WERI-Rb-1 (cell line): ENCODE measurements at regions not wholly inside any gene's neighbourhood (a gene's known extent, or its start where the extent isn't known, plus 50 kb on each side); places are given as distances from the start of the nearest gene placed in this dataset.

ENCODE experiments used
- DNase-seq: peaks from one replicate; pipeline ENCODE4 v3.0.0-alpha.2; 2020
- H3K27ac ChIP-seq: fragments of 250-450 bp; sonication (Bioruptor Pico); 2 replicates; pipeline ENCODE4 v1.5.1; 2020; ENCODE audit warnings: mild to moderate bottlenecking, moderate library complexity
- H3K27me3 ChIP-seq: fragments of 250-450 bp; sonication (Bioruptor Pico); 2 replicates; pipeline ENCODE4 v1.5.1; 2021; ENCODE audit warnings: mild to moderate bottlenecking, low read depth, moderate library complexity; ENCODE audit not compliant: insufficient read depth, severe bottlenecking
- H3K36me3 ChIP-seq: fragments of 250-450 bp; sonication (Bioruptor Pico); 2 replicates; pipeline ENCODE4 v1.5.1; 2020; ENCODE audit warnings: mild to moderate bottlenecking, moderate library complexity
- H3K4me3 ChIP-seq: 2 replicates; pipeline ENCODE4 v1.5.1; 2011; ENCODE audit warnings: low read depth, mild to moderate bottlenecking, control low read depth, low read length
- H3K9me3 ChIP-seq: fragments of 250-450 bp; sonication (Bioruptor Pico); 2 replicates; pipeline ENCODE4 v1.5.1; 2021; ENCODE audit warnings: mild to moderate bottlenecking, moderate library complexity; ENCODE audit not compliant: severe bottlenecking
- CTCF ChIP-seq: IDR thresholded peaks from 2 replicates; pipeline ENCODE4 v1.5.1; 2011; ENCODE audit warnings: low read depth, mild to moderate bottlenecking, control low read depth, inconsistent platforms, low read length

- no peak overlapping the region for H3K27ac ChIP-seq
- DNase-seq: no peak
- no peaks in the 10 kb centered on the region for H3K9me3 ChIP-seq
- TF ChIP-seq CTCF: no peak
- H3K4me3 ChIP-seq: no peak overlapping the region
- no peaks in the 10 kb centered on the region for H3K36me3 ChIP-seq
- H3K27me3 ChIP-seq: no peaks in the 10 kb centered on the region
Measured at GRCh38 chr7:124452186-124452585, 313.4 kb downstream of the GPR37 start.

GRCh38 chr7:124449896-124450295 is 315.7 kb downstream of the GPR37 start:
- TF ChIP-seq CTCF: no peak
- H3K27me3 ChIP-seq: no peaks in the 10 kb centered on the region

GRCh38 chr7:124444696-124445480 is 320.7 kb downstream of the GPR37 start:
- H3K27ac ChIP-seq: no peak overlapping the region
- no peak for DNase-seq
- no peak for TF ChIP-seq CTCF
- no peaks in the 10 kb centered on the region for H3K36me3 ChIP-seq
- H3K9me3 ChIP-seq: no peaks in the 10 kb centered on the region
- no peak overlapping the region for H3K4me3 ChIP-seq
- no peaks in the 10 kb centered on the region for H3K27me3 ChIP-seq

More at GRCh38 chr7:124449896-124450295, 315.7 kb downstream of the GPR37 start:
- H3K4me3 ChIP-seq: no peak overlapping the region
- H3K36me3 ChIP-seq: no peaks in the 10 kb centered on the region
- DNase-seq: no peak
- H3K9me3 ChIP-seq: no peaks in the 10 kb centered on the region
- no peak overlapping the region for H3K27ac ChIP-seq

- no peaks in the 10 kb centered on the region for H3K27me3 ChIP-seq
Measured at GRCh38 chr7:124443762-124444161, 321.8 kb downstream of the GPR37 start.

GRCh38 chr7:124440081-124440480 is 325.5 kb downstream of the GPR37 start:
- DNase-seq: no peak
- Histone ChIP-seq H3K27ac (no peak overlapping the region), H3K4me3 (no peak overlapping the region), H3K36me3 (no peaks in the 10 kb centered on the region), H3K27me3 (no peaks in the 10 kb centered on the region), H3K9me3 (no peaks in the 10 kb centered on the region)
- TF ChIP-seq CTCF: no peak

More at GRCh38 chr7:124443762-124444161, 321.8 kb downstream of the GPR37 start:
- DNase-seq: no peak
- Histone ChIP-seq H3K9me3 (no peaks in the 10 kb centered on the region), H3K4me3 (no peak overlapping the region), H3K36me3 (no peaks in the 10 kb centered on the region), H3K27ac (no peak overlapping the region)
- TF ChIP-seq CTCF: no peak
